Dedifferentiated amniotic fluid mesenchymal stem cell (primary cell): ENCODE measurements at regions not wholly inside any gene's neighbourhood (a gene's known extent, or its start where the extent isn't known, plus 50 kb on each side); places are given as distances from the start of the nearest gene placed in this dataset.
"Not testable (repeated sequence)": the region's sequence is repeated elsewhere in the genome, so short reads cannot be mapped to it uniquely, and the experiment has no call there.

ENCODE experiments used
- DNase-seq: peaks from one replicate; pipeline ENCODE4 v3.0.0-alpha.2; 2016; ENCODE audit errors: extremely low spot score

GRCh38 chr1:195218428-195219212, 1389.6 kb downstream of the KCNT2 start:
- no peak for DNase-seq

- DNase-seq = no peak
These were observed 1406.0 kb downstream of the KCNT2 start for GRCh38 chr1:195202241-195202640.

GRCh38 chr1:195200772-195201171, 1407.5 kb downstream of the KCNT2 start:
- no peak for DNase-seq

- no peak for DNase-seq
These were observed 1411.1 kb downstream of the KCNT2 start for GRCh38 chr1:195197116-195197515.

GRCh38 chr1:195195423-195196057, 1412.7 kb downstream of the KCNT2 start:
- DNase-seq = no peak

GRCh38 chr1:195193134-195193533, 1415.1 kb downstream of the KCNT2 start:
- DNase-seq = no peak

GRCh38 chr1:195188821-195189220, 1419.4 kb downstream of the KCNT2 start:
- no peak for DNase-seq

- DNase-seq = no peak
These were observed 1421.7 kb downstream of the KCNT2 start for GRCh38 chr1:195186544-195186943.

- DNase-seq = no peak
These were observed 1422.5 kb downstream of the KCNT2 start for GRCh38 chr1:195185736-195186135.

- no peak for DNase-seq
These were observed 1422.9 kb downstream of the KCNT2 start for GRCh38 chr1:195185321-195185720.

- DNase-seq = no peak
These were observed 1434.5 kb downstream of the KCNT2 start for GRCh38 chr1:195173753-195174152.

GRCh38 chr1:195159795-195160194, 1448.4 kb downstream of the KCNT2 start:
- not testable (repeated sequence) for DNase-seq

- DNase-seq = no peak
These were observed 1450.1 kb downstream of the KCNT2 start for GRCh38 chr1:195158091-195158490.

- DNase-seq = no peak
These were observed 1455.1 kb downstream of the KCNT2 start for GRCh38 chr1:195153107-195153506.

- DNase-seq = no peak
These were observed 1457.5 kb downstream of the KCNT2 start for GRCh38 chr1:195150768-195151167.

GRCh38 chr1:195141294-195141693, 1466.9 kb downstream of the KCNT2 start:
- DNase-seq = no peak

GRCh38 chr1:195130598-195130997, 1477.6 kb downstream of the KCNT2 start:
- DNase-seq = no peak

GRCh38 chr1:195122497-195122896, 1485.7 kb downstream of the KCNT2 start:
- no peak for DNase-seq

- DNase-seq = no peak
These were observed 1494.8 kb downstream of the KCNT2 start for GRCh38 chr1:195113471-195113870.

- DNase-seq = no peak
These were observed 1502.5 kb downstream of the KCNT2 start for GRCh38 chr1:195105773-195106172.

- DNase-seq = no peak
These were observed 1503.0 kb downstream of the KCNT2 start for GRCh38 chr1:195105281-195105680.

GRCh38 chr1:195097316-195097715, 1510.9 kb downstream of the KCNT2 start:
- DNase-seq = no peak

GRCh38 chr1:195096051-195096521, 1512.2 kb downstream of the KCNT2 start:
- no peak for DNase-seq
